NAMALWA (cell line): ENCODE measurements at regions not wholly inside any gene's neighbourhood (a gene's known extent, or its start where the extent isn't known, plus 50 kb on each side); places are given as distances from the start of the nearest gene placed in this dataset.
A peak's percentile ranks its signal among the peaks of the same experiment; 100 is the strongest.
"Not testable (repeated sequence)": the region's sequence is repeated elsewhere in the genome, so short reads cannot be mapped to it uniquely, and the experiment has no call there.

Experiments used
- DNase-seq: peaks from one replicate; pipeline ENCODE4 v3.0.0-alpha.2; 2015; ENCODE audit warnings: low spot score

- DNase-seq, result no peak
Measured at GRCh38 chr3:11898611-11899325, 52.1 kb upstream of the TAMM41 start.

DNA sequence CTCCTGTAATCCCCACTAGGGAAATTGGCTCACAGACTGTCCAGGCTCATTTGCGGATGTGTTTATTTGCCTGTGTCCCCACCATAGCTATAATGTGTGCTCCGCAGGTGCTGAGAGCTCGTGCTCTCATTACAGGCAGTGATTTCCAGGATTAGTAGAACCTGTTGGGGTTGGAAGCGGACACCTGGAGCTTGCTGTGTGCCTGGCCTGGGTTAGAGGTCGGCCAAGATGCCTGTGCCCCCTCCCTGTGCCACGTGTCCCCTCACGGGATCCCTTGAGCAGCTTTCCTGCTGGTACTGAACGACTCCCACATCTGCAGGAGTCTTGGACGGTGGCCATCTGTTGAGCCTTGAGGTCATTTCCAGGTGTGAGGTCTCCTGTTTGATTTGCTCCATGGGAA lies 52.7 kb upstream of the TAMM41 start:
- DNase-seq, result not testable (repeated sequence)

GRCh38 chr3:11899826-11900225 lies 53.1 kb upstream of the TAMM41 start:
- DNase-seq, result no peak

DNA sequence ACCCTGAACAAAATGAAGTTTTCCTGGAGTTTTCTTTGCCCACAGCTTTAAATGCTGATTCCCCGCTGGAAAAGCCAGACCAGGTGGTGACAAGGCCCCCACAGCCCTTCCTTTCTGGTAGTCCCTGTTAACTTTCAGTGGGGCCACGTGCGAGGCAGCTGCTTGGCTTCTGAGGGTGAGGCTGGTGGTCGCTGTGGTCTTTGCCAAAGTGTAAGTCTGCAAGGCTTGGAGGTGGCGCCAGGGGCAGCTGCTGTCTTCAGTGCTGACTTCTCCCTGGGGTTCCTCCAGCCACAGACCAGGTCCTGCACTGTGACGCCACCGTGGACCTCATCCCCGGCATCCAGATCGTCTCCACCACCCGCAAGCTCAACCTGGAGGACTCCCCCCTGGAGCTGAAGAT lies 54.1 kb upstream of the TAMM41 start:
- DNase-seq, result no peak

DNA sequence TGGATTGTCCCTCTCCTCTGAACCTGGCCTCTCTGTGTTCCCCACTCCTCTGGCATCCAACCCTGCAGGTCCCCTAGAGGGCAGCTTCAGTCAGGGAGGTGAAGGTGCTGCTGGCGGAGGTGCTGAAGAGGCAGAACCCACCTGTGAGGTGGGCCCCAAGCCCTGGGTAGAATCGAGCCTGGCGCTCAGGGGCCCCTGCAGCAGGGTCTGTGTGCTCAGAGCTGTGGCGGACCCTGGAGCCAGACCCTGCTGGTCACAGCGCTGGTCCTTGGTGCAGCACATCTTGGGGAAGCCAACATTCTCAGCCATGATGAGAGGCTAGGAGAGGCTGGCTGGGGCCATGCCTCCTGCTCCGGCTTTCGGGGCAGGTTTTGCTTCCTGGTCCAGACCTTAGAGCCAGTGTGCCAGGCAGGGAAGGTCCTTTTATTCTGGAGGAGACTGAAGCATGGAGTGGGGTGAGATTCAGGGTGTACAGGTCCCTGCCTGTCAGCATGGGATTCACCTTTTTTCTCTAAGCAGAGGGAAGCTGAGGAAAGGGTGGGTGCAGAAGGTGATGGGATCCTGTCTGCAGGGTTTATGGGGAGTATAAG lies 54.7 kb upstream of the TAMM41 start:
- DNase-seq, result no peak

DNA sequence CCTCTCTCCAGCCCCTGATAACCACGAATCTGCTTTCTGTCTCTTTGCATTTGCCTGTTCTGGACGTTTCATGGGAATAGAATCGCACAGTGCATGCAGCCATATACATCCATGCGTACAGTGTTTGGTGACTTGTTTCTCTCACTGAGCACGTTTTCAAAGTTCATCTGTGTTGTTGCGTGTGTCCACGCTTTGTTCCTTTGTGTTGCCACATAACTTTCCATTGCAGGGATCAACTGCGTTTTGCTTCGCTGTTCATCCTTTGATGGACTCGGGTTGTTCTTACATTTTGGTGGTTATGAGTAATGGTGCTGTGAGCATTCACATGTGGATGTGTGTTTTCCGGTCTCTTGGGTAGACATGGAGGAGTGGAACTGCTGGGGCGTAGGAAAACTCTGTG lies 56.4 kb upstream of the TAMM41 start:
- DNase-seq, result no peak

DNA sequence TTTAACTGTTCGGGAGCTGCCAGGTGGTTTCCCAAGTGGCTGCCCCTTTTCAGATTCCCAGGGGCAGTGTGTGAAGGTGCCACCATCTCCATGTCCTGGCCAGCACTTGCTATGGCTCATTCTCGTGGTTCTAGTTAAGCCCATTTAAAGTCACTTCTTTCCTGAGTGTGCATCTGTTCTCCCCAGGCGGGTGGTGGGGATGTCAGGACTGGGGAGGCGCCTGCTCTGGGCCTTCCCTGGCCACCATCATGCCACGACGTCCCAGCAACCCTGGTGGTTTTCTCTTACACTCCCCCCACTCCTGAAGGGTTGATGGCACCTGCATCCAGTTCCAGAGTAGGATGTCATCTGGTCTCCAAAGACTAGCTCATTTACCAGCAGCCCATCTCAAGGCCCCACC lies 56.8 kb upstream of the TAMM41 start:
- no peak for DNase-seq

DNA sequence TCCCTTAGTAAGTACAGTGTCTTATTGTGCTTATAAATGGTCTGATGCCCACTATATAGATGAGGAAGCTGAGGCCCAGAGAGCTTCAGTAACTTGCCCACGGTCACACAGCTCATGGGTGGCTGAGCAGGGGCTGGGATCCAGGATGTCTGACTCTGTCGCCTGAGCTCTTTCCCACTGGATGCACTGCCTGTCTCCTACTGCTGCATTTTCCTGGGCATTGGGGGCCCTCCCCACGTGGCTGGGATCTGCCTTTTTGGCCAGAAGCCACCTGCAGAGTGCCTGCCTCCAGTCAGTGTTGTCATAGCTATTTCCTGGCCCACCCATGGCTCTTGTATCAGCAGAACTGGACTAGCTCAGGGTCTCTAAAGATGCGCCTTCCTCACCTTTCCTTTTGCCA lies 57.5 kb upstream of the TAMM41 start:
- no peak for DNase-seq

GRCh38 chr3:11906407-11906806 lies 59.7 kb upstream of the TAMM41 start:
- no peak for DNase-seq

- DNase-seq, result no peak
Measured at GRCh38 chr3:11907667-11908660, 61.3 kb upstream of the TAMM41 start.

- no peak for DNase-seq
Measured at GRCh38 chr3:11908981-11909698, 62.5 kb upstream of the TAMM41 start.

DNA sequence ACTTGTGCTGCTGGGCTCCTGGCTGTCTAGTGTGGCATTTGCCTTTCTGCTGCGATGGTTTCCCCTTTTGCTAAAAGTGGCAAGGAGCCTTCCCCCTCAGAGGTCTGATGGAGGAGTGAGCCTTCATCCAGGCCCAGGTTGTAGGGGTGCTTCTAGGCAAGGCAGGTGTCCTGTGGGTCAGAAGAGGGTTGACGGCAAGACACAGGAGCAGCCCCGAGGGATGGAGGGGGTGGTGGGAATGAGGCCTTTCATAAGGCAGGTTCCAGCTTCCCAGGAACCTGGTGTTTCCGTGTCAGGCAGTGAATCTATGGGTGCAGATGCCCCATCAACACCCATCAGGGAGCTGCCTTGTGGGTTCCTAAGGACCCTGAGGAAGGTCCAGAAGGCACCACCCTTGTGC lies 63.0 kb upstream of the TAMM41 start:
- DNase-seq, result no peak

DNA sequence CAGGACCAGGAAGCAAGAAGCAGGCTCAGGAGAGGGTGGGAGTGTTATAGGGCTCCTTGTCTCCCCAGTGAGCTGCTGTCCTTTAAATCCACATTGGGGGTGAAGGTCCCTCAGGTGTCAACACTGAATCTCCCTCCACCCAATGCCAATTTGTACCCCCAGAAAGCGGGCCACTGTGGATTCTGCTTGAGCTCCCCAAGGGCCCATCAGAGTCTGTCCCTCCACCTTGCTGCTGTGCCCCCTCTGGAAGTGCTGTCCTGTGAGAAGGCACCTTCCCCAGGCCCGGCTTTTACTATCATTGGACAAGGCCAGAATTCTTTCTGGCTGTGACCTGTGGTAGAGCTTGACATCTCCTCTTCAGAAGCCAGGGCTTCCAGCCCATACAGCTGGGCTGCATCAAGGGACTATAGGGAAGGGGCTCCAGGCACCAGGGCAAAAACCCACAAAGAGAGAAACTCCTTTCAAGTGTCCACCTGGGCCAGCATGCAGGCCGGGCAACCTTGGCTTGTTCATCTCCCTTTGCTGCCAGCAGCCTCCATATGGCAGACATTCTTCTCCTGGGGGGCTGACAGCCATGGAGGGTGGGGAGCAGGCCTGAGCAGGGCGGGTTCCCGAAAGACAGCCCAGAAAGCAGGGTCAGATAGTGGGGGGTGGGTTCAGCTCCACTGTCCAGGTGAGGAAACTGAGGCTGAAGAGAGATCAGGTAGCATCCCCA lies 63.7 kb upstream of the TAMM41 start:
- DNase-seq, result not testable (repeated sequence)

DNA sequence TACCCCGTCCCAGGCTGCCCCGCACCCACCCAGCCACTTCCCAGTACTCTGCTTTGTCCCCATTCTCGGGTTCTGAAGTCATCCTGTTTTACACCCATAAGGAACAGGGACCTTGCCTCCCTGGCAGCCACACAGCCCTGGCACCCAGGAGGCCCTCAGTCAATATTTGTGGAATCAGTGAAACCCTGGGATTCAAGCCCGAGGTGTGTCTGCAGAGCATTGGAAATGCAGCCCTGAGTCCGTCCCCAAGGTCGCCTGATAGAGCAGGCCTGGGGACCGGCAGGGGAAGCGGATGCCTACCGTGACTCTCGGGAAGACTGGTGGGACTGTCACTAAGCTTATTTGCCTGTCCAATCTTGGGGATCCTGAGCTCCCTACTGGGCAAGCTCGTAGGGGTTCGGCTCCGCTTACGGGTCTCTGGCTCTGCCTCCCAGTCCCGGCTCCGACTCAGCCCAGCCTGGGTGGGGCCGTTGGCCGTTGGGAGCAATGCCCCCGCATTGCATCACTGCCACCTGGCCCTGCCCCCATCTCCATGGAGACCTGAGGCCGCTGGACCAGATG lies 64.4 kb upstream of the TAMM41 start:
- peak; percentile 8 for DNase-seq

DNA sequence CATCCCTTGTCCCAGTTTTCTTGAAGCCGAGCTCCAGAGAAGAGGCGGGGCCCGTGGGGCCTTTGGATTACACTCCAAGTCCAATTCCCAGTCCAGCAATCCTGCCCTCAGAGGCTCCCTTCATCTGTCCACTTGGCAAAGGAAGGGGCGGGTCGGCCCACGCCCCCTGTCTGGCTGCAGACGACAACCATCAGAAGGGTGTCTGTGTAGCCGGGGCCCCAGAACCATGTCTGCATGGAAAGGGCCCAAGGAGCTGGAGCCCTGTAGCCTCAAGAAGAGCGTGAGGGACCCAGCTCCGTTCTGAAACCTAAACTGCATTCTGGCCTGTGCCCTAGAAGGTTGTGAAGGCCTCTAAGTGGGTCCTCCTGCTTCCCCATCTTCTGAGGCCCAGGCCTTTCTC lies 65.2 kb upstream of the TAMM41 start:
- DNase-seq, result not testable (repeated sequence)

GRCh38 chr3:11913316-11913715 lies 66.6 kb upstream of the TAMM41 start:
- DNase-seq, result no peak

- no peak for DNase-seq
Measured at GRCh38 chr3:11914041-11914440, 67.4 kb upstream of the TAMM41 start.

DNA sequence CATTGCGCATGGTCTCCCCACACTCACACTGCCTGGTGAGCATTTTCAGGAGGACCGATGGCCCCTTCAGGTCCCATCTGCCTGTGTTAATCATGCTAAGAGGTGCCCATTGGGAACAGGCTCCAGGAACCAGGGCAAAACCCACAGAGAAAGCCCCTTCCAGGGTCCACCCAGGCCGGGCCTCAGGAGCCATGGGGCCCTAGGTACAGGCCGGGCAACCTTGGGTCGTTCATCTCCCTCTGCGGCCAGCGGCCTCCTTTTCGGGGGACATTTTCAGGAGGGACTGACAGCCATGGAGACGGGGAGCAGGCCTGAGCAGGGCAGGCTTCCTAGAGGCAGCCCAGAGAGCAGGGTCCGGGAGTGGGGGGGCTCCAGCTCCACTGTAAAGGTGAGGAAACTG lies 68.0 kb upstream of the TAMM41 start:
- no peak for DNase-seq

DNA sequence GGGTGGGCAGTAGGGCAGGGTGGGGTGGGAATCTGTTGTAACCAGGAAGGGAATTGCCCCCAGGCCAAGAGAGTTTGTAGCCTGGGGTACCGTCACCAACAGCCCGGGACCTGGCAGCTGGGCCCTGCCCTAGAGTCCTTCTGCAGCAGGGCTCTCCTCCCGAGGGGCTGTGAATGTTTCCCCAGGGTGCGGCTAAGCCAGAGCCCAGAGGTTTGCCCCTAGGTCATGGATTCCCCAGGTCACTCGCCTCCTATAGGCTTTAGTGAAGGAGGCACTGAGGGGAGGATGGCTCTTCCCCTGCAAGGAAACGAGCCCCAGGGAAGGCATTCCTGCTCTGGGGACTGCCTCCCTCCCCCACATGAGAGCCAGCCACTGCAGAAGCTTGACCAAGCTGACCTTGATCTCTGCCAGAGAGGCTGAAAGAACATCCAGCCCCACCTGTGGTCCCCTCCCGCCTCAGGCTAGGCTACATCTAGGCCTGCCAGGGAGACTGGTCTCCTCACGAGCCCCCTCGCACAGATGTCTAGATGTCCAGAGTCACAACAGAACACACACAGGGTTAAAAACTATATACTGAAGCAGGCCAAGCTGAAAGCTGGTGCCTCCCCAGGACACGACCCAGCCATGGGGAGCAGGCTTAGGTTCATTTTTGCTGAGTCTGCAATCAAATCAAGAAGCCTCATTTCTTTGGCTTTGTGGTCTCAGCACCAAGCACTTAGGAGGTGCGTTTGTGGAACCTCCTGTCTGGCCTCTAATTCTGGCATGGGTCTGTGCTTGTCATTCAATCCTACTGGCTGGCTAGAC lies 69.1 kb upstream of the TAMM41 start:
- DNase-seq, result no peak

GRCh38 chr3:11916425-11916762 lies 69.7 kb upstream of the TAMM41 start:
- DNase-seq, result not testable (repeated sequence)
